GM19455 (cell line): ENCODE measurements at regions not wholly inside any gene's neighbourhood (a gene's known extent, or its start where the extent isn't known, plus 50 kb on each side); places are given as distances from the start of the nearest gene placed in this dataset.
"Not testable (repeated sequence)": the region's sequence is repeated elsewhere in the genome, so short reads cannot be mapped to it uniquely, and the experiment has no call there.

Experiments
- ATAC-seq: cut with Tn5 transposase; IDR thresholded peaks from one replicate; pipeline ENCODE4 v1.9.1; 2021; ENCODE audit not compliant: unreplicated experiment

DNA sequence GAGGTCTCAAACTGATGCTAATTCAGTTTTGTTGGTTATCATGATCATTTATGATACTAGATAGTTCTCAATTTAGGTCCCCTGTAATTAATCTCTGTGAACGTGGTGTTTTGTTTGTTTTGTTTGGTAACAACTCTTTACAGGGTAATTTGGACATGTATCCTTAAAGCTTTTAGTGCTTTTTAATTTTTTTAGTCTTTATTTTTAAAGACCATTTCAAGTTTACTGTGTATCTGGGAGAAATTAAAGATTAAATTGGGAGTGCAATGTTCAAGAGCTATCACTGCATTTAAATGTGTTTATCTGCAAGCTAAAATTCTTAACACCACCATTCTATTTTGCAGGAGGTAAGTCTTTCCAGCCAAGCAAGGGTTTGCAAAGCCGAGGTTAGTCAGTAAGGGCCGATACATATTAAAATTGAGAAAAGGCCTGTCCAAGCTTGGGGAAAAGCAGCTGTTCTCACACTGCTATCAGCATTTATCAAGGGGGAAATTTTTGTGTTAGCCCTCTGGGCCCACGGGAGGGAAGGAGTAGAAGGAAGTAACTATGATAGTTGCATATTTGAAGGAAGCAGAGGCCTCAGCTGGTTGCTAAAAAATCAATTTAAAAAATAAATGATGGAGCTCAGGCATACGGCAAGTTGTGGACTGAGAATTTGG is 59.3 kb upstream of the ZNF217 start:
- ATAC-seq = peak; percentile 6

DNA sequence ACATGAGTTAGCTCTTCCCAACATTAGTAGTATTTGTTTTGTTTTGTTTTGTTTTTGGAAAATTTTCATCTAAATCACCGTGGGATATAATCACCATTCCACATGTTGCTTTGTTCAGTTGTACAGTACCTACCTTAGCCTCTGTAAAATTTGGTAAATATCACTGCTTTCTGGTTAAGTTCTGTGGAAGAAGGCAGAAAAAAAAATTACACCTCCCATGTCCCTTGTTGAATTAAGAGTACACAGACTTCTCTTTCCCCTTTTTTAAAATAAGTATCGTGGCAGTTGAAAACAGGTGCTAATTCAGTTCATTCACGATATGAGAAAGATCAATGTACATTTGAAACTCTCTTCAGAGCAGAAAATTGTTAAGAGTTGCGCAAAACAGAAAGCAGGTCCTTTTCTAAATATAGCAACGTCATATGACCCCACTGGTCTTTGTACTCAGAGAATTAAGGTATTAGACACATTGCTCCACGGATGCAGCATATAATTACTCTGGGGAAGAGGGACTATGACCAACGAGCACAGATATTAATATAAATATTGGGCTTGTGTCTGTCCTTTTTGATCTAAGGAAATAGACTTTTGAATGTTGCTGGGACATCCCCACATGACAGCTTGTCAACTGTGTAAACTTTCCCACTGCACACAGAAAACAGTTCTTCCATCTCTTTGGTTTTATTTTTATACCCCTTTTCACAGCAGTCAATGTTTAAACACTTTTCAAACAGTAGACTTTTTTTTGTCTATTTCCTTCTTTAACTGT is 58.6 kb upstream of the ZNF217 start:
- ATAC-seq = peak; percentile 68

DNA sequence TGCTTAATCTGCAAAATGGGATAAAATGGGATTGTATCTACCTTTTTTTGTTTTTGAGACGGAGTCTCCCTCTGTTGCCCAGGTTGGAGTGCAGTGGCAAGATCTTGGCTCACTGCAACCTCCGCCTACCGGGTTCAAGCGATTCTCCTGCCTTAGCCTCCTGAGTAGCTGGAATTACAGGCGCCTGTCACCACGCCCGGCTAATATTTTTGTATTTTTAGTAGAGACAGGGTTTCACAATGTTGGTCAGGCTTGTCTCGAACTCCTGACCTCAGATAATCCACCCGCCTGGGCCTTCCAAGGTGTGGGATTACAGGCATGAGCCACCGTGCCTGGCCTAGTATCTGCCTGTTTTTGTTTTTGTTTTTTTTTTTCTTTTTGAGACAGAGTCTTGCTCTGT is 55.9 kb upstream of the ZNF217 start:
- not testable (repeated sequence) for ATAC-seq

DNA sequence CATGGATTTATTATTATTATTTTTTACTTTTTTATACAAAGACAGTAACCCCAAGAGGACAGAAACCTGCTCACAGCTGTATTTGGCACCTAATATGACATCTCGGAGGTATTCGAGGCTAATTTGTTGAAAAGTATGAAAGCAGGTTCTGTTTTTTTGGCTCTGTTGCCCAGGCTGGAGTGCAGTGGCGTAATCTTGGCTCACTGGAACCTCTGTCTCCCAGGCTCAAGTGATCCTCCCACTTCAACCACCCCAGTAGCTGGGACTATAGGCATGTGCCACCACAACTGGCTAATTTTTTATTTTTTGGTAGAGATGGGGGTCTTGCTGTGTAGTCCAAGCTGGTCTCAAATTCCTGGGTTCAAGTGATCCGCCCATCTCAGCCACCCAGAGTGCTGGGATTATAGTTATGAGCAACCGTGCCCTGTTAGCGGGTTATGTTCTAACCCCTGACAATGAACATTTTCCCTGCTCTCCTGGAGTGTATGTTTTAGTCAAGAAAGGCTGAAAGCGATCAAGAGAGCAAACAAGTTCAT is 53.7 kb upstream of the ZNF217 start:
- no peak for ATAC-seq

DNA sequence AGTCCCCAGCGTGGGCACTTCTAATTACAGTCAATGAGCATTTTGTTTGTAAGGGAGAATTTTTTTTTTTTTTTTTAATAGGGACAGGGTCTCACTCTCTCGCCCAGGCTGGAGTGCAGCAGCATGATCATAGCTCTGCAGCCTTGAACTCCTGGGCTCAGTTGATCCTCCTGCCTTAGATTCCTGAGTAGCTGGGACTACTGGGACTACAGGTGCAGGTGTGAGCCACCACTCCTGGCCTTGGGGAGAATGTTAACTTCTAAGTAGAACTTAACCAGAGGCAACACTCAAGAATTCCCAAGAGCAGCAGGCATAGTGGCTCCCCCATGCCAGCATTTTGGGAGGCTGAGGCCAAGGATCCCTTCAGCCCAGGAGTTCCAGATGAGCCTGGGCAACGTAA is 52.9 kb upstream of the ZNF217 start:
- no peak for ATAC-seq

DNA sequence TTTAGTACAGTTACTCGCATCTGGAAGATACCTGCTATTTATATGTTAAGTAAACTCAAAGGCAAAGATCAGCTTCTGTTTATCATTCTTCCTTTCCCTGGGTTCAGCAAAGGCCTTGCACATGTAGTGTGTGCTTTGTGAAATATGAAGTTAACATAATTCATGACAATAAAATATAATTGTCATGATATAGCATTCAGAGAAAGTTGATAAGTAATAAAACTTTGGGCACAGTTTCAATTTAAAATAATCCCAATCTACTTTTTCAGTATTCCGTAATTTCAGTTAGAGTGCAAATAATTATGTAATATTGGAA is 51.9 kb upstream of the ZNF217 start:
- ATAC-seq = no peak

DNA sequence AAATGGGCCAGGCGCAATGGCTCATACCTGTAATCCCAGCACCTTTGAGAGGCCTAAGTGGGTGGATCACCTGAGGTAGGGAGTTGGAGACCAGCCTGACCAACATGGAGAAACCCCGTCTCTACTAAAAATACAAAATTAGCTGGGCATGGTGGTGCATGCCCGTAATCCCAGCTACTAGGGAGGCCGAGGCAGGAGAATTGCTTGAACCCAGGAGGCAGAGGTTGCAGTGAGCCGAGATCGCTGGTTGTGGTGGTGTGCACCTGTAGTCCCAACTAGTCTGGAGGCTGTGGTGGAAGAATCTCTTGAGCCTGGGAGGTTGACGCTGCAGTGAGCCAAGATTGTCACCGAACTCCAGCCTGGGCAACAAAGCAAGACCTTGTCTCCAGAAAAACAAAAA is 50.5 kb upstream of the ZNF217 start:
- not testable (repeated sequence) for ATAC-seq
